ENCODE measurements at regions not wholly inside any gene's neighbourhood (a gene's known extent, or its start where the extent isn't known, plus 50 kb on each side); places are given as distances from the start of the nearest gene placed in this dataset.

DNA sequence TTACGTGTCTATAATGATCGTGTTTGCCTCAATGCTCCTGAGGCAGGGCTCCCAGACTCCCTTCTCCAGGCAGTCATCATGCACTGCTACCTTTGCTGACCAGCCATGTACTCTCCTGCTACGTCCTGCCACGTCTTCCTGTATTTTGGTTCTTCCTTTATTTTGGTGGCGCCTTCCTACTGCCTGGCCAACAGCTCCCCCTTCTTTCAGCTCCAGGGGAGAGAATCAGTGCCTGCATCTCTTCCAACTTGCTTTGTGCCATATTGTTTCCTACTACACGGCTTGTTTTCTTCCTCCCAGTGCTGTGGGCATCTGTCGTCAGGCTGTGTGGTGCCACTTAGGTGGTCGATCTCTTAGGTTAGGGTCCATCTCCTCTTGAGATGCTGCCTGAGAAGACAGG lies 96.2 kb downstream of the FGF9 start:
- H3K9me3 ChIP-seq, result peaks cover 0 to 12% of the 10 kb centered on the region in 2 donors
- TF ChIP-seq, protein P1, sequence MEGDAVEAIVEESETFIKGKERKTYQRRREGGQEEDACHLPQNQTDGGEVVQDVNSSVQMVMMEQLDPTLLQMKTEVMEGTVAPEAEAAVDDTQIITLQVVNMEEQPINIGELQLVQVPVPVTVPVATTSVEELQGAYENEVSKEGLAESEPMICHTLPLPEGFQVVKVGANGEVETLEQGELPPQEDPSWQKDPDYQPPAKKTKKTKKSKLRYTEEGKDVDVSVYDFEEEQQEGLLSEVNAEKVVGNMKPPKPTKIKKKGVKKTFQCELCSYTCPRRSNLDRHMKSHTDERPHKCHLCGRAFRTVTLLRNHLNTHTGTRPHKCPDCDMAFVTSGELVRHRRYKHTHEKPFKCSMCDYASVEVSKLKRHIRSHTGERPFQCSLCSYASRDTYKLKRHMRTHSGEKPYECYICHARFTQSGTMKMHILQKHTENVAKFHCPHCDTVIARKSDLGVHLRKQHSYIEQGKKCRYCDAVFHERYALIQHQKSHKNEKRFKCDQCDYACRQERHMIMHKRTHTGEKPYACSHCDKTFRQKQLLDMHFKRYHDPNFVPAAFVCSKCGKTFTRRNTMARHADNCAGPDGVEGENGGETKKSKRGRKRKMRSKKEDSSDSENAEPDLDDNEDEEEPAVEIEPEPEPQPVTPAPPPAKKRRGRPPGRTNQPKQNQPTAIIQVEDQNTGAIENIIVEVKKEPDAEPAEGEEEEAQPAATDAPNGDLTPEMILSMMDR (IDR thresholded peaks at IDR 0.05), result no peak
- no peaks in the 10 kb centered on the region for H3K4me1 ChIP-seq
- H3K36me3 ChIP-seq, result no peaks in the 10 kb centered on the region
- no peak overlapping the region for H3K27ac ChIP-seq
- H3K4me3 ChIP-seq, result no peak overlapping the region
- H3K27me3 ChIP-seq, result no peaks in the 10 kb centered on the region
- no peak for DNase-seq (ENCODE audit: low spot score)

DNA sequence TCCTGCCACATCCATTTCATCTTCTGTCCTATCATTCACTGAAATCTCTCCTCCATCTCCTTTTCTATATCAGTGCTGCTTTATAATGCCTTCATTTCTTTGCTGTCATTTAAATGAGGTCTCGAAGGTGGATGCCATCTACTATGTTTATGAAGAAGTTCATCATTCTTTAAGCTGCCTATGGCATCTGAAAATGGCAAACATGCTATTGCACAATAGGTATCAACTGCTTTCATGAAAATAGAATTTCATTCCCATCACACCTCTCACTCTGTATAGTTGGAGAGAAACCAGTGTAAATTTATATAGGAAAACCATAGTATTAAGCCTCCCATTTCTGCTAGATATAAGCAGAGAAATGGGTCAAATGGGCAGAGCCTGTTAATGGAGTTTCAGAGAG lies 100.2 kb downstream of the FGF9 start:
- Histone ChIP-seq H3K27ac (no peak overlapping the region), H3K36me3 (no peaks in the 10 kb centered on the region)
- DNase-seq (ENCODE audit: low spot score), result no peak

DNA sequence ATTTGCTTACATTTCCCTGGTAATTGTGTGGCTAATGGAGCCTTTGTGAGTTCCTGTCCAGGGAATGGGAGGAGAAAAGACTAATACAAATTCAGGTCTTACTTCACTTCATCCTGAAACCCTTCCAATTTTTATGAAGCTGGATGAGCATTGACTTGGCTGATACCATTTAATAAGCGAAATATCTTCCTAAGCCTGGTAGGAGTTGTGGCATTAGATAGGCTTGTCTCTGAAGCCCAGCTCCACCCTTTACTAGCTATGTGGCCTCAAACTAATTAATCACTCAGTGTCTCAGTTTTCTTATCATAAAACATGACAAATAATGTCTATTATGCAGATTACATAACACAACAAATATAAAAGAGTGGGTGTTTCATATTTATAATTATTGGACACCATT lies 106.3 kb downstream of the FGF9 start:
- no peaks in the 10 kb centered on the region for H3K36me3 ChIP-seq
- H3K4me3 ChIP-seq, result no peak overlapping the region
- peak overlapping the region in 1 of 2 donors; percentile 65 for H3K27ac ChIP-seq

More for the DNA sequence above, 100.2 kb downstream of the FGF9 start:
- no peaks in the 10 kb centered on the region for H3K27me3 ChIP-seq
- no peak overlapping the region for H3K4me3 ChIP-seq
- H3K9me3 ChIP-seq, result peaks cover 0 to 12% of the 10 kb centered on the region in 2 donors
- H3K4me1 ChIP-seq, result no peaks in the 10 kb centered on the region
- TF ChIP-seq, protein P1 (IDR thresholded peaks at IDR 0.05), result no peak

DNA sequence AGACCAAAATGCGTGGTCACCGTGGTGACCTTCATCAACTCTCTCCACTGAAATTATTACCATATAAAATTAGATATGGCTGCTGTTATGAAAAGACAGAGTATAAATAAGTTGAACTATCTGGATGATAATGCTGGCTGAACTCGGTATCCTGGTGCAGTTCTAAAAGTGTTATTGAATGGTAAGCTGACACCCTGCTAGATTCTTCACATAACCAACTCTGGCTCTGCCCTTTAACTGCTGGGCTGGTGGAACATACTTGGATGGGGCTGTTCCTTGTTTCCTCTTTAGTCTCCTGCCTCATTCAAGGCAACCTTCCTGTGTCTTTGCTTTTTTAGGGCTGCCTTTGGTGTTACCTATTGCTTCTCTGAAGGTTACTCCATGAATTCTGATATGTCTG lies 106.9 kb downstream of the FGF9 start:
- Histone ChIP-seq H3K27me3 (no peaks in the 10 kb centered on the region), H3K9me3 (peaks cover 0 to 12% of the 10 kb centered on the region in 2 donors), H3K36me3 (no peaks in the 10 kb centered on the region), H3K4me3 (no peak overlapping the region), H3K4me1 (no peaks in the 10 kb centered on the region), H3K27ac (peak overlapping the region in 1 of 2 donors; percentile 65)
- TF ChIP-seq, protein P1 (IDR thresholded peaks at IDR 0.05), result no peak
- DNase-seq (ENCODE audit: low spot score), result no peak

More for the DNA sequence above, 106.3 kb downstream of the FGF9 start:
- no peak for DNase-seq (ENCODE audit: low spot score)
- Histone ChIP-seq H3K4me1 (no peaks in the 10 kb centered on the region), H3K27me3 (no peaks in the 10 kb centered on the region), H3K9me3 (peaks cover 0 to 12% of the 10 kb centered on the region in 2 donors)
- TF ChIP-seq, protein P1 (IDR thresholded peaks at IDR 0.05), result no peak

DNA sequence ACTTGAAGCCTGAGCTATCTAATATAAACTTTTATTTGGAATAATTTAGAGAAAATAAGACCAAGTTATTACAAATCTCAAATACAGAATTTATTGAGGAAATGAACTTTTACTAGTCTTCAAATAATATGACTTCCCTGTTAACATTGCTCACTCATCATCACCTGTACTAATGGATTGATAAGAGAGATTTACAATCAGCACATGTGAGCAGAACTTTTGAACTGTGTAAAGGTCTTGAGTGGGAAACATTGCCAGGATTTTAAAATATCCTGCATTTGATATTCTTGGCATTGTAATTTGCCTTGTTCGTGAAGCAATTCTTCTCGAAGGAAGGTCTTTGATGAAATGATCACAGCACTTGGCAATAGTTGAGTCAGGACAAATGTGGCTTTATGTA lies 111.9 kb downstream of the FGF9 start:
- Histone ChIP-seq H3K27me3 (no peaks in the 10 kb centered on the region), H3K9me3 (peaks cover 0 to 20% of the 10 kb centered on the region in 2 donors), H3K36me3 (no peaks in the 10 kb centered on the region), H3K27ac (no peak overlapping the region), H3K4me1 (no peaks in the 10 kb centered on the region), H3K4me3 (no peak overlapping the region)
- DNase-seq (ENCODE audit: low spot score), result no peak
- TF ChIP-seq, protein P1 (IDR thresholded peaks at IDR 0.05), result no peak

DNA sequence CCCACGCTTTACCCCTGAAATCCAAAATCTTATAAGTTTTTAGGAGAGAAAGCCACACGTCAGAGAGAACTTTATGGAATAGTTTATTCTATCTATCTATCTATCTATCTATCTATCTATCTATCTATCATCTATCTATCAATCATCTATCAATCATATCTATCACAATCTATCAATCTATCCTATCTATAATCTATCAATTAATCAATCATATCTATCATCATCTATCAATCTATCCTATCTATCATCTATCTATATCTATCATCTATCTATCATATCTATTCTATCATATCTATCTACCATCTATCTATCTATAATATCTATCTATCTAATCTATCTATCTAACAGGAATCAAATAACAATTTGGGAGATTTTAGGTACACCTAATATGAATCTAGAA lies 115.1 kb downstream of the FGF9 start:
- H3K27me3 ChIP-seq, result no peaks in the 10 kb centered on the region
- H3K27ac ChIP-seq, result no peak overlapping the region
- no peaks in the 10 kb centered on the region for H3K36me3 ChIP-seq
- no peak overlapping the region for H3K4me3 ChIP-seq
- DNase-seq (ENCODE audit: low spot score), result no peak
- H3K9me3 ChIP-seq, result peaks cover 0 to 7% of the 10 kb centered on the region in 2 donors
- TF ChIP-seq, protein P1 (IDR thresholded peaks at IDR 0.05), result no peak
- H3K4me1 ChIP-seq, result no peaks in the 10 kb centered on the region

Measured in right atrium auricular region (tissue), 2 donors.